ENCODE measurements at regions not wholly inside any gene's neighbourhood (a gene's known extent, or its start where the extent isn't known, plus 50 kb on each side); places are given as distances from the start of the nearest gene placed in this dataset.

- TF ChIP-seq GATA3 (IDR thresholded peaks at IDR 0.05; ENCODE audit: low read depth, low read length) (no peak), GATA2 (IDR thresholded peaks at IDR 0.05; ENCODE audit: low read depth, low read length) (no peak)
These were observed 85.6 kb upstream of the FST start for GRCh38 chr5:53394808-53395207.

All from SH-SY5Y (cell line).